ENCODE measurements at regions not wholly inside any gene's neighbourhood (a gene's known extent, or its start where the extent isn't known, plus 50 kb on each side); places are given as distances from the start of the nearest gene placed in this dataset.

- TF ChIP-seq CTCF (IDR thresholded peaks at IDR 0.05; ENCODE audit: control extremely low read depth in 1 of 3, insufficient read depth in 1 of 3, low read depth in 1 of 3, low read length in 3 of 3) (peak in 2 of 3 experiments; percentile 51 to 62; a peak in 2 of 4 replicates), RAD21 (IDR thresholded peaks at IDR 0.05 in 1 of 2, conservative IDR thresholded peaks at IDR 0.05 in 1 of 2; ENCODE audit: low read depth in 2 of 2, low read length in 2 of 2) (peak; percentile 90 to 94), SIX5 (IDR thresholded peaks at IDR 0.05; ENCODE audit: low read depth, low read length) (no peak)
These were observed 631.5 kb downstream of the RAB28 start (continued) for GRCh38 chr4:12852338-12853307.
